Esophagus squamous epithelium (tissue), 4 donors: ENCODE measurements at regions not wholly inside any gene's neighbourhood (a gene's known extent, or its start where the extent isn't known, plus 50 kb on each side); places are given as distances from the start of the nearest gene placed in this dataset.
"Not testable (repeated sequence)": the region's sequence is repeated elsewhere in the genome, so short reads cannot be mapped to it uniquely, and the experiment has no call there.

Experiments used
- POLR2A ChIP-seq, 4 donors: fragments of 450-650 bp; IDR thresholded peaks; one replicate each; pipeline ENCODE4 v1.6.1; 2017; ENCODE audit warnings: antibody characterized with exemption in 4 of 4, mild to moderate bottlenecking in 4 of 4, moderate library complexity in 3 of 4
- TF ChIP-seq, protein P1 (sequence below), 6 experiments: fragments of 450-650 bp in 4 of 6; fragments of 200-600 bp in 2 of 6; sonication (generic) in 2 of 6; IDR thresholded peaks; one replicate each; pipeline ENCODE4 v1.5.1; 2016 to 2019; ENCODE audit warnings: antibody characterized with exemption in 6 of 6, mild to moderate bottlenecking in 4 of 6, moderate library complexity in 4 of 6

DNA sequence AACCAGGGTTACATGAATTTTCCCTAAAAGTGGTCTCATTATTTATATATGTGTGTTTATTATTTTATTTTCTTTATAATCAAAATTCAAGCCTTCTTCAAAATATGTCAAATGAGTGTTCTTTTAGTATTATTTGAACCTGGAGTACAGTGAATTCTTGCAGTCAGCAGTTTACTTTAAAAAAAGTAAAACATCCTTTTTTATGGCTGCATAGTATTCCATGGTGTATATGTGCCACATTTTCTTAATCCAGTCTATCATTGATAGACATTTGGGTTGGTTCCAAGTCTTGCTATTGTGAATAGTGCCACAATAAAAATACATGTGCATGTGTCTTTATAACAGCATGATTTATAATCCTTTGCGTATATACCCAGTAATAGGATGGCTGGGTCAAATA is 920.9 kb downstream of the DNAJB9 start:
- TF ChIP-seq, protein P1, sequence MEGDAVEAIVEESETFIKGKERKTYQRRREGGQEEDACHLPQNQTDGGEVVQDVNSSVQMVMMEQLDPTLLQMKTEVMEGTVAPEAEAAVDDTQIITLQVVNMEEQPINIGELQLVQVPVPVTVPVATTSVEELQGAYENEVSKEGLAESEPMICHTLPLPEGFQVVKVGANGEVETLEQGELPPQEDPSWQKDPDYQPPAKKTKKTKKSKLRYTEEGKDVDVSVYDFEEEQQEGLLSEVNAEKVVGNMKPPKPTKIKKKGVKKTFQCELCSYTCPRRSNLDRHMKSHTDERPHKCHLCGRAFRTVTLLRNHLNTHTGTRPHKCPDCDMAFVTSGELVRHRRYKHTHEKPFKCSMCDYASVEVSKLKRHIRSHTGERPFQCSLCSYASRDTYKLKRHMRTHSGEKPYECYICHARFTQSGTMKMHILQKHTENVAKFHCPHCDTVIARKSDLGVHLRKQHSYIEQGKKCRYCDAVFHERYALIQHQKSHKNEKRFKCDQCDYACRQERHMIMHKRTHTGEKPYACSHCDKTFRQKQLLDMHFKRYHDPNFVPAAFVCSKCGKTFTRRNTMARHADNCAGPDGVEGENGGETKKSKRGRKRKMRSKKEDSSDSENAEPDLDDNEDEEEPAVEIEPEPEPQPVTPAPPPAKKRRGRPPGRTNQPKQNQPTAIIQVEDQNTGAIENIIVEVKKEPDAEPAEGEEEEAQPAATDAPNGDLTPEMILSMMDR (IDR thresholded peaks at IDR 0.05): not testable (repeated sequence)
- TF ChIP-seq POLR2A (IDR thresholded peaks at IDR 0.05): not testable (repeated sequence)
